Aorta (tissue), 5 donors: ENCODE measurements at regions not wholly inside any gene's neighbourhood (a gene's known extent, or its start where the extent isn't known, plus 50 kb on each side); places are given as distances from the start of the nearest gene placed in this dataset.
"Not testable (repeated sequence)": the region's sequence is repeated elsewhere in the genome, so short reads cannot be mapped to it uniquely, and the experiment has no call there.

Experiments used
- ATAC-seq: fragments of 200-7000 bp; cut with Tn5 transposase; one replicate; pipeline ENCODE4 v1.9.1; 2022; ENCODE audit warnings: moderate library complexity; ENCODE audit not compliant: low FRiP score
- DNase-seq, 2 donors: peaks; one replicate each; pipeline ENCODE4 v3.0.0-alpha.2; 2020
- H3K27ac ChIP-seq, 2 donors: one replicate each; pipeline ENCODE4 v1.5.1; 2013; ENCODE audit warnings: low read length in 2 of 2, mild to moderate bottlenecking in 2 of 2, moderate library complexity in 2 of 2, control low read depth in 1 of 2, inconsistent platforms in 1 of 2, low read depth in 1 of 2
- H3K27me3 ChIP-seq, 2 donors: one replicate each; pipeline ENCODE4 v1.6.1; 2013; ENCODE audit warnings: control low read depth in 1 of 2, low read length in 1 of 2, mild to moderate bottlenecking in 1 of 2, moderate library complexity in 1 of 2; ENCODE audit not compliant: insufficient read depth in 2 of 2, control insufficient read depth in 1 of 2
- H3K36me3 ChIP-seq, 2 donors: one replicate each; pipeline ENCODE4 v1.6.1; 2013; ENCODE audit warnings: control low read depth in 1 of 2, low read length in 1 of 2, mild to moderate bottlenecking in 1 of 2; ENCODE audit not compliant: insufficient read depth in 2 of 2, control insufficient read depth in 1 of 2
- H3K4me1 ChIP-seq, 2 donors: one replicate each; pipeline ENCODE4 v1.6.1; 2013; ENCODE audit warnings: low read length in 2 of 2, control low read depth in 1 of 2, mild to moderate bottlenecking in 1 of 2, moderate library complexity in 1 of 2; ENCODE audit not compliant: insufficient read depth in 2 of 2, control insufficient read depth in 1 of 2
- H3K4me3 ChIP-seq, 2 donors: one replicate each; pipeline ENCODE4 v1.5.1; 2013; ENCODE audit warnings: low read length in 2 of 2, control low read depth in 1 of 2, mild to moderate bottlenecking in 1 of 2
- H3K9me3 ChIP-seq: one replicate; pipeline ENCODE4 v1.6.1; 2013; ENCODE audit warnings: mild to moderate bottlenecking, low read length; ENCODE audit not compliant: control insufficient read depth
- WGBS, 2 donors: extraction: QIAGEN DNeasy Blood & Tissue Kit; methylation state at CpG; one replicate each; pipeline ENCODE4 v1.1.7; 2013; 5-methylcytosine and 5-hydroxymethylcytosine counted together
- intact Hi-C, 2 donors: fragments of 100-400 bp; cut with DNase I; formaldehyde crosslinking; loops; one replicate each; pipeline versions ENCODE4 v1.14.2 to v1.15.0; 2022
- donor health status: healthy with polysubstance abuse.
- donor health status: Bipolar disorder and iron deficiency.
- donor health status: DM: no; HTN: no; CAD: no.
- donor health status: DM: no; HTN: no; CAD: no.
- donor health status: DM: yes; HTN: yes; CAD: no.

GRCh38 chr10:118958984-118959925 lies 70.3 kb upstream of the NANOS1 start:
- peaks cover 0 to 3% of the 10 kb centered on the region in 2 donors for H3K4me1 ChIP-seq
- peak in 1 of 2 donors; percentile 69 for DNase-seq
- H3K36me3 ChIP-seq, result no peaks in the 10 kb centered on the region
- 36 to 38% methylated on average over 10 of the region's 10 CpGs for whole genome bisulfite sequencing, 2 donors
- intact Hi-C loops, result loop anchor here in 1 of 2 donors (5.0 kb wide), 1 partner anchor 68 kb away; the partner anchor contains the start of gene NANOS1
- no peaks in the 10 kb centered on the region for H3K27me3 ChIP-seq
- H3K4me3 ChIP-seq, result no peak overlapping the region
- ATAC-seq, result peak; percentile 82
- no peak overlapping the region for H3K27ac ChIP-seq
- no peaks in the 10 kb centered on the region for H3K9me3 ChIP-seq

- 70 to 71% methylated on average over 17 of the region's 17 CpGs for WGBS, 2 donors
- intact Hi-C loops, result no loop called here
- Histone ChIP-seq H3K4me1 (peaks cover 0 to 3% of the 10 kb centered on the region in 2 donors), H3K27me3 (no peaks in the 10 kb centered on the region), H3K9me3 (no peaks in the 10 kb centered on the region), H3K27ac (no peak overlapping the region), H3K4me3 (no peak overlapping the region), H3K36me3 (no peaks in the 10 kb centered on the region)
- ATAC-seq (no peak), DNase-seq (no peak)
These were observed 69.1 kb upstream of the NANOS1 start for GRCh38 chr10:118960157-118961090.

DNA sequence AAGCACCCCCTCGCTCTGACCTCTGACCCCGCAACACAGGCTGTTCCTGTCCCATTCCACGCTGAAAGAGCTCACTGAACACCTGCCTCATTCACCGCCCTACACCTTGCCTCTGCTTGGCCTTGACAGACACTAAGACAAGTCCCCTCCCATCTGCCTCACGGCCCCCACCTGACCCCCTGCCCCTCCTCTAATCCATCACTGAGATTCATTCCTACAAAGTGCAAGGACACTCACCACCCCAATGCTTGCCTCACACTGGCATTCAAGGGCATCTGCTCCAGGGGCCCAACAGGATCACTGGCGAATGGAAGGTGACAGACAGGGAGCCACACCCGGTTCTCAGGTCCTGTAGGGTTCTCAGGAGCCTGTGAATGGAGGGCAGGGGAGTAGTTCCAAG lies 68.1 kb upstream of the NANOS1 start:
- no peaks in the 10 kb centered on the region for H3K27me3 ChIP-seq
- peaks cover 0 to 3% of the 10 kb centered on the region in 2 donors for H3K4me1 ChIP-seq
- intact Hi-C loops, result no loop called here
- no peak overlapping the region for H3K4me3 ChIP-seq
- ATAC-seq, result no peak
- no peak for DNase-seq
- WGBS, 2 donors, result 84 to 86% methylated on average over 7 of the region's 7 CpGs
- no peaks in the 10 kb centered on the region for H3K36me3 ChIP-seq
- no peak overlapping the region for H3K27ac ChIP-seq
- H3K9me3 ChIP-seq, result no peaks in the 10 kb centered on the region

DNA sequence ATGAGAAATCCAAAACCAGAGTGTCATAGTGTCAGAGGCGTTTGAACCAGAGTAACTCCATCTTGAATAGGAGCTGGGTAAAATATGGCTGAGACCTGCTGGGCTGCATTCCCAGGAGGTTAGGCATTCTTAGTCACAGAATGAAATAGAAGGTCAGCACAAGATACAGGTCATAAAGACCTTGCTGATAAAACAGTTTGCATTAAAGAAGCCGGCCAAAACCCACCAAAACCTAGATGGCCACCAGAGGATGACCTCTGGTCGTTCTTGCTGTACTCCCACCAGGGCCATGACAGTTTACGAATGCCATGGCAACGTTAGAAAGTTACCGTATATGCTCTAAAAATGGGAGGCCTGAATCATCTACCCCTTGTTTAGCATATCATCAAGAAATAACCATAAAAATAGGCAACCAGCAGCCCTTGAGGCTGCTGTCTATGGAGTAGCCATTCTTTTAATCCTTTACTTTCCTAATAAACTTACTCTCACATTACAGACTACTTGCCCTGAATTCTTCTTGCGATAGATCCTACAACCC lies 67.1 kb upstream of the NANOS1 start:
- H3K4me1 ChIP-seq, H3K36me3 ChIP-seq, H3K27ac ChIP-seq, ATAC-seq, H3K27me3 ChIP-seq, H3K9me3 ChIP-seq, intact Hi-C loops, DNase-seq, H3K4me3 ChIP-seq: not testable (repeated sequence)
- WGBS, 2 donors, result 71 to 72% methylated on average over 7 of the region's 7 CpGs

DNA sequence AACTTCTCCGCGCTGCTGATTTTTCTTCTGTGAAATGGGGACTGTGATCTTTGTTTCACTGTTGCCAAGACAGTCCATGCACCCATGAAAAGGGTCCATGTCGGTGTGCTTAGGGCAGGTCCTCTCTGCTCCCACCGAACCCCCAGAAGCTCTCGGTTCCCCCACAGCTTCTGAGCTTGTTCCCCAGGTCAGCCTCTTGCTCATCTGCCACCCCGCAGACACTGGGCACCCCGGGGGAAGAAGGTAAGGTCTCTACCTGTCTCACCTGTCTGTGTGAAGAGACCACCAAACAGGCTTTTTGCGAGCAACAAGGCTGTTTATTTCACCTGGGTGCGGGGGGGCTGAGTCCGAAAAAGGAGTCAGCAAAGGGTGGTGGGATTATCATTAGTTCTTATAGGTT lies 66.2 kb upstream of the NANOS1 start:
- ATAC-seq (no peak), DNase-seq (no peak)
- H3K36me3 ChIP-seq, result no peaks in the 10 kb centered on the region
- no peak overlapping the region for H3K4me3 ChIP-seq
- peaks cover 0 to 3% of the 10 kb centered on the region in 2 donors for H3K4me1 ChIP-seq
- no peaks in the 10 kb centered on the region for H3K27me3 ChIP-seq
- H3K27ac ChIP-seq, result no peak overlapping the region
- intact Hi-C loops, result no loop called here
- 83 to 93% methylated on average over 10 of the region's 10 CpGs for WGBS, 2 donors
- no peaks in the 10 kb centered on the region for H3K9me3 ChIP-seq

DNA sequence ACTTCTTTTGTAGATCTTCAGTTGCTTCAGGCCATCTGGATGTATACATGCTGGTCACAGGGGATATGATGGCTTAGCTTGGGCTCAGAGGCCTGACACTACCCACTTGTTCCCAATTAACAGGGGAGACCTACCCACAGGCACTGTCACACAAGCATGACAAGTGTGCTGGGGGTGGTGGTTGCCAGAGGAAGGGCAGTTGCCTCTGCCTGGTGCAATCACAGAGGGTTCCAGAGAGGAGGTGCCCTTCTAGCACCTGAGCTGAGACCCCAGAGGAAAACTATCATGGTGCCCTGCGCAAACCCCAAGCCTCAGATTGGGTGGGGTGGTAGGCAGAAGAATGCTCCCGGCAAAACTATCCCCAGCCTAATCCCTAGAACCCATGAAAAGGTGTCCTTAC lies 65.6 kb upstream of the NANOS1 start:
- no peaks in the 10 kb centered on the region for H3K27me3 ChIP-seq
- H3K27ac ChIP-seq, result no peak overlapping the region
- ATAC-seq, result no peak
- WGBS, 2 donors, result 98 to 100% methylated on average over 2 of the region's 2 CpGs
- no peaks in the 10 kb centered on the region for H3K36me3 ChIP-seq
- peaks cover 0 to under 1% of the 10 kb centered on the region in 2 donors for H3K4me1 ChIP-seq
- no peaks in the 10 kb centered on the region for H3K9me3 ChIP-seq
- H3K4me3 ChIP-seq, result no peak overlapping the region
- DNase-seq, result no peak
- intact Hi-C loops, result no loop called here

- H3K9me3 ChIP-seq, H3K27me3 ChIP-seq, H3K4me1 ChIP-seq, H3K27ac ChIP-seq, H3K36me3 ChIP-seq, ATAC-seq, DNase-seq, intact Hi-C loops, H3K4me3 ChIP-seq: not testable (repeated sequence)
- 74 to 98% methylated on average over 3 of the region's 3 CpGs for WGBS, 2 donors
These were observed 65.0 kb upstream of the NANOS1 start for GRCh38 chr10:118964476-118964875.

- WGBS, 2 donors, result 94 to 96% methylated on average over 2 of the region's 2 CpGs
- no peak for ATAC-seq
These were observed 64.4 kb upstream of the NANOS1 start for GRCh38 chr10:118965096-118965495.

More at GRCh38 chr10:118965096-118965495, 64.4 kb upstream of the NANOS1 start:
- Histone ChIP-seq H3K27me3 (no peaks in the 10 kb centered on the region), H3K4me3 (no peak overlapping the region), H3K36me3 (no peaks in the 10 kb centered on the region), H3K27ac (no peak overlapping the region), H3K4me1 (no peaks in the 10 kb centered on the region), H3K9me3 (no peaks in the 10 kb centered on the region)
- no peak for DNase-seq
- intact Hi-C loops, result no loop called here
